Endothelial cell (in vitro differentiated cells): ENCODE measurements at regions not wholly inside any gene's neighbourhood (a gene's known extent, or its start where the extent isn't known, plus 50 kb on each side); places are given as distances from the start of the nearest gene placed in this dataset.

ENCODE experiments used
- DNase-seq: peaks from one replicate; pipeline ENCODE4 v3.0.0; 2021; ENCODE audit warnings: low spot score
- H3K27ac Mint-ChIP-seq: one replicate; pipeline ENCODE4 v1.8.0; 2021; ENCODE audit warnings: mixed read lengths, inconsistent platforms; ENCODE audit not compliant: unreplicated experiment
- H3K27me3 Mint-ChIP-seq: one replicate; pipeline ENCODE4 v1.8.0; 2021; ENCODE audit warnings: mild to moderate bottlenecking, moderate library complexity, mixed read lengths, inconsistent platforms; ENCODE audit not compliant: unreplicated experiment
- H3K36me3 Mint-ChIP-seq: one replicate; pipeline ENCODE4 v1.8.0; 2021; ENCODE audit warnings: mild to moderate bottlenecking, low read depth, mixed read lengths, inconsistent platforms; ENCODE audit not compliant: unreplicated experiment
- H3K4me1 Mint-ChIP-seq: one replicate; pipeline ENCODE4 v1.8.0; 2021; ENCODE audit warnings: mild to moderate bottlenecking, mixed read lengths, inconsistent platforms; ENCODE audit not compliant: unreplicated experiment
- H3K4me3 Mint-ChIP-seq: one replicate; pipeline ENCODE4 v1.8.0; 2021; ENCODE audit warnings: mild to moderate bottlenecking, mixed read lengths, inconsistent platforms; ENCODE audit not compliant: unreplicated experiment
- H3K9me3 Mint-ChIP-seq: one replicate; pipeline ENCODE4 v1.8.0; 2021; ENCODE audit warnings: mixed read lengths, inconsistent platforms; ENCODE audit not compliant: unreplicated experiment
- CTCF ChIP-seq: fragments of 200-600 bp; sonication (generic); IDR thresholded peaks from one replicate; pipeline ENCODE4 v1.5.0; 2021; ENCODE audit warnings: antibody characterized with exemption; ENCODE audit not compliant: unreplicated experiment

- H3K9me3 Mint-ChIP-seq: no peaks in the 10 kb centered on the region
- no peak for TF ChIP-seq CTCF
These were observed 124.5 kb downstream of the ANKRD60 start for GRCh38 chr20:58103961-58104360.

GRCh38 chr20:58103517-58103904 is 124.9 kb downstream of the ANKRD60 start:
- Mint-ChIP-seq H3K36me3 (no peaks in the 10 kb centered on the region), H3K27me3 (peaks cover 2% of the 10 kb centered on the region), H3K9me3 (no peaks in the 10 kb centered on the region), H3K4me3 (no peak overlapping the region), H3K4me1 (peaks cover 11% of the 10 kb centered on the region), H3K27ac (no peak overlapping the region)
- DNase-seq: no peak
- no peak for TF ChIP-seq CTCF

More at GRCh38 chr20:58103961-58104360, 124.5 kb downstream of the ANKRD60 start:
- no peak overlapping the region for H3K27ac Mint-ChIP-seq
- no peaks in the 10 kb centered on the region for H3K36me3 Mint-ChIP-seq
- H3K4me1 Mint-ChIP-seq: peaks cover 11% of the 10 kb centered on the region
- no peak for DNase-seq
- no peak overlapping the region for H3K4me3 Mint-ChIP-seq
- peaks cover 2% of the 10 kb centered on the region for H3K27me3 Mint-ChIP-seq

GRCh38 chr20:58102744-58103516 is 125.5 kb downstream of the ANKRD60 start:
- no peak overlapping the region for H3K27ac Mint-ChIP-seq
- H3K4me3 Mint-ChIP-seq: no peak overlapping the region
- no peak for DNase-seq
- no peaks in the 10 kb centered on the region for H3K36me3 Mint-ChIP-seq
- peaks cover 11% of the 10 kb centered on the region for H3K4me1 Mint-ChIP-seq
- TF ChIP-seq CTCF: no peak
- no peaks in the 10 kb centered on the region for H3K9me3 Mint-ChIP-seq
- peaks cover 2% of the 10 kb centered on the region for H3K27me3 Mint-ChIP-seq

GRCh38 chr20:58102261-58102660 is 126.2 kb downstream of the ANKRD60 start:
- DNase-seq: no peak
- TF ChIP-seq CTCF: no peak
- no peaks in the 10 kb centered on the region for H3K36me3 Mint-ChIP-seq
- H3K27ac Mint-ChIP-seq: no peak overlapping the region
- peaks cover 11% of the 10 kb centered on the region for H3K4me1 Mint-ChIP-seq
- H3K27me3 Mint-ChIP-seq: peaks cover 2% of the 10 kb centered on the region
- H3K9me3 Mint-ChIP-seq: no peaks in the 10 kb centered on the region
- H3K4me3 Mint-ChIP-seq: no peak overlapping the region

GRCh38 chr20:58100731-58101356 is 127.6 kb downstream of the ANKRD60 start:
- Mint-ChIP-seq H3K36me3 (no peaks in the 10 kb centered on the region), H3K27ac (no peak overlapping the region), H3K4me1 (peaks cover 11% of the 10 kb centered on the region), H3K4me3 (no peak overlapping the region), H3K9me3 (no peaks in the 10 kb centered on the region), H3K27me3 (no peaks in the 10 kb centered on the region)
- TF ChIP-seq CTCF: no peak
- no peak for DNase-seq
